RWPE2 (cell line): ENCODE measurements at regions not wholly inside any gene's neighbourhood (a gene's known extent, or its start where the extent isn't known, plus 50 kb on each side); places are given as distances from the start of the nearest gene placed in this dataset.

Source experiments
- ATAC-seq: fragments of 200-7000 bp; cut with Tn5 transposase; 3 replicates; pipeline ENCODE4 v1.9.1; 2021; ENCODE audit warnings: low read depth
- DNase-seq: peaks from one replicate; pipeline ENCODE4 v3.0.0-alpha.2; 2020; ENCODE audit warnings: low spot score
- H3K27ac ChIP-seq: fragments of 450-650 bp; 2 replicates; pipeline ENCODE4 v1.5.1; 2017; ENCODE audit warnings: mild to moderate bottlenecking; ENCODE audit not compliant: poor library complexity, severe bottlenecking
- H3K27me3 ChIP-seq: fragments of 250-450 bp; sonication (Bioruptor Pico); 2 replicates; pipeline ENCODE4 v1.5.1; 2021; ENCODE audit warnings: mild to moderate bottlenecking, moderate library complexity; ENCODE audit not compliant: insufficient read depth, poor library complexity, severe bottlenecking
- H3K36me3 ChIP-seq: fragments of 250-450 bp; sonication (Bioruptor Pico); 2 replicates; pipeline ENCODE4 v1.5.1; 2020; ENCODE audit warnings: low read depth, mild to moderate bottlenecking, moderate library complexity
- H3K4me1 ChIP-seq: fragments of 250-450 bp; sonication (Bioruptor Pico); 2 replicates; pipeline ENCODE4 v1.5.1; 2021; ENCODE audit warnings: mild to moderate bottlenecking, moderate library complexity; ENCODE audit not compliant: insufficient read depth, poor library complexity, severe bottlenecking
- H3K4me3 ChIP-seq: fragments of 250-450 bp; sonication (Bioruptor Pico); 2 replicates; pipeline ENCODE4 v1.5.1; 2021; ENCODE audit warnings: mild to moderate bottlenecking, moderate library complexity; ENCODE audit not compliant: severe bottlenecking
- H3K9me3 ChIP-seq: fragments of 250-450 bp; sonication (Bioruptor Pico); 2 replicates; pipeline ENCODE4 v1.5.1; 2021; ENCODE audit warnings: mild to moderate bottlenecking, moderate library complexity; ENCODE audit not compliant: severe bottlenecking
- TF ChIP-seq, protein P1 (sequence below): fragments of 450-650 bp; IDR thresholded peaks from one replicate; pipeline ENCODE4 v1.5.1; 2017; ENCODE audit warnings: mild to moderate bottlenecking, moderate library complexity; ENCODE audit not compliant: poor library complexity, severe bottlenecking

DNA sequence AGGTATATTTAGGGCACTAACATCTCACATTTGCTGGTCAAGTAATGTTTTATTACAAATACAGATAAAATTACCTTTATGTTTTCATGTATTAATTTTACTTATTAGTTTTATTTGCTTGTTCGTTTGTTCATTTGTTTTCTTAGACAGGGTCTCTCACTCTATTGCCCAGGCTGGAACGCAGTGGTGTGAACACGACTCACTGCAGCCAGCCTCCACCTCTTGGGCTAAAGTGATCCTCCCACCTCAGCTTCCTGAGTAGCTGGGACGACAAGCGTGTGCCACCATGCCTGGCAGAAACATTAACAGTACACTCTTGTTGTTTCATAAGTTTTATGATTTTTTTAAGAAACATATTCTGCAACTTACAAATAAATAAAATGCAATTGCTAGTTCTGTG lies 123.2 kb downstream of the ZNF608 start:
- TF ChIP-seq, protein P1, sequence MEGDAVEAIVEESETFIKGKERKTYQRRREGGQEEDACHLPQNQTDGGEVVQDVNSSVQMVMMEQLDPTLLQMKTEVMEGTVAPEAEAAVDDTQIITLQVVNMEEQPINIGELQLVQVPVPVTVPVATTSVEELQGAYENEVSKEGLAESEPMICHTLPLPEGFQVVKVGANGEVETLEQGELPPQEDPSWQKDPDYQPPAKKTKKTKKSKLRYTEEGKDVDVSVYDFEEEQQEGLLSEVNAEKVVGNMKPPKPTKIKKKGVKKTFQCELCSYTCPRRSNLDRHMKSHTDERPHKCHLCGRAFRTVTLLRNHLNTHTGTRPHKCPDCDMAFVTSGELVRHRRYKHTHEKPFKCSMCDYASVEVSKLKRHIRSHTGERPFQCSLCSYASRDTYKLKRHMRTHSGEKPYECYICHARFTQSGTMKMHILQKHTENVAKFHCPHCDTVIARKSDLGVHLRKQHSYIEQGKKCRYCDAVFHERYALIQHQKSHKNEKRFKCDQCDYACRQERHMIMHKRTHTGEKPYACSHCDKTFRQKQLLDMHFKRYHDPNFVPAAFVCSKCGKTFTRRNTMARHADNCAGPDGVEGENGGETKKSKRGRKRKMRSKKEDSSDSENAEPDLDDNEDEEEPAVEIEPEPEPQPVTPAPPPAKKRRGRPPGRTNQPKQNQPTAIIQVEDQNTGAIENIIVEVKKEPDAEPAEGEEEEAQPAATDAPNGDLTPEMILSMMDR = no peak

DNA sequence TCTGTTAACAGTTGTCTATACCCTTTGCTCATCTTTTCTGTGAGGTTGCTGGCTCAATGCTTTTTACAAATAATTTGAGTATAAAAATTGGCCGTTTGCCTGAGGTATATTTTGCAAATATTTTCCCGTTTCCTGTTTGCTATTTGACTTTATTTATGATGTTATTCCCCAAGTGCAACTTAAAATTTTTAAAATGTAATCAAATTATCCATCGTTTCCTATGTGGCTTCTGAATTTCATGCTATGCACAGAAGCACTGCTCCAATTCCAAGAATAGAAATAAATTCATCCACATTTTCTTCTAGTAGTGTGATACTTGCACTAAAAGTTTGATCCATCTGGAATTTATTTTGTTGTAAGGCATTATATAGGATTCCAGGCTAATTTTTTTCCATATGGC lies 123.6 kb downstream of the ZNF608 start:
- Histone ChIP-seq H3K27ac (no peak overlapping the region), H3K4me1 (no peaks in the 10 kb centered on the region), H3K9me3 (no peaks in the 10 kb centered on the region), H3K27me3 (no peaks in the 10 kb centered on the region), H3K36me3 (no peaks in the 10 kb centered on the region), H3K4me3 (no peak overlapping the region)
- no peak for ATAC-seq
- TF ChIP-seq, protein P1 = no peak
- DNase-seq = no peak

More for the DNA sequence above, 123.2 kb downstream of the ZNF608 start:
- ATAC-seq (no peak), DNase-seq (no peak)
- Histone ChIP-seq H3K27me3 (no peaks in the 10 kb centered on the region), H3K27ac (no peak overlapping the region), H3K9me3 (no peaks in the 10 kb centered on the region), H3K4me3 (no peak overlapping the region), H3K4me1 (no peaks in the 10 kb centered on the region), H3K36me3 (no peaks in the 10 kb centered on the region)

DNA sequence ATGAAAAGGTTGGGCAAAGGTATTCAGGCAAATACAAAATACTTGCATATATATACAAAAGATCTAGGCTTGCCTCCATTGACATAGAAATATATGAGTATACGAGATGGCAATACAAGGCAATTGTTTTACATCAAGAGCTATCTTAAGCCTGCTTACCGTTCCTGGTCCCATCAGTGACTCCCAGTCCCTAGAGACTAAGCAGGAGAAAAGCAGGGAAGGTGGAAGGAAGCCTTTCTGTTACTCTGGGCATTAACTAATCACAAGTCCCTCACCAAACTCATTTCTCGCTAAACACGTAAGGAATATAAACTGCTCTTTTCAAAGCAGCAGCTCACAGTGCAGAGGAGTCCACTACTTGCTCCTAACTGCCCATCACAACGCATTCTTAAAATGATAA lies 125.2 kb downstream of the ZNF608 start:
- no peaks in the 10 kb centered on the region for H3K27me3 ChIP-seq
- no peaks in the 10 kb centered on the region for H3K4me1 ChIP-seq
- H3K27ac ChIP-seq = no peak overlapping the region
- TF ChIP-seq, protein P1 = no peak
- no peaks in the 10 kb centered on the region for H3K36me3 ChIP-seq
- no peak overlapping the region for H3K4me3 ChIP-seq
- no peak for ATAC-seq
- H3K9me3 ChIP-seq = no peaks in the 10 kb centered on the region
- DNase-seq = no peak

DNA sequence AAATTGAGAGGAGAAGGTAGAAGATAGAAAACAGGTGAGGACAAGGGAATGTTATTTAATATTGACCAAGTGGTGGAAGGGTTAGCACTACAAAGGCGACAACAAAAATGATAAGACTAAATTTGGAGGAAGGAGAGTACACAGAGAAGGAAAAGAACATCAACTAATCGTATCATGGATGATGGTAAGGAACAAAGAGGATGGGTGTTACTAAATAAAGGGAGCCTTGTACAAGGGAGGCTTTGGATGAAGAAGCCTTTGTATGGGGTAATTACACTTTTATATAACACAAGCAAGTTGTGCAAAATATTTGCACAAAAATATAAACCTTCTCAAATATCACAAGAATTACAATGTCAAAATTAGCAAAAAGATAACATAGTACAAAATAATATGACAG lies 125.7 kb downstream of the ZNF608 start:
- TF ChIP-seq, protein P1 = no peak
- DNase-seq (no peak), ATAC-seq (no peak)
- Histone ChIP-seq H3K4me1 (no peaks in the 10 kb centered on the region), H3K27me3 (no peaks in the 10 kb centered on the region), H3K4me3 (no peak overlapping the region), H3K27ac (no peak overlapping the region), H3K9me3 (no peaks in the 10 kb centered on the region), H3K36me3 (no peaks in the 10 kb centered on the region)

GRCh38 chr5:124619121-124619520 lies 127.3 kb downstream of the ZNF608 start:
- no peaks in the 10 kb centered on the region for H3K9me3 ChIP-seq
- no peak overlapping the region for H3K27ac ChIP-seq
- H3K4me3 ChIP-seq = no peak overlapping the region
- H3K36me3 ChIP-seq = no peaks in the 10 kb centered on the region
- DNase-seq = no peak
- TF ChIP-seq, protein P1 = no peak
- ATAC-seq = no peak
- no peaks in the 10 kb centered on the region for H3K27me3 ChIP-seq
- H3K4me1 ChIP-seq = no peaks in the 10 kb centered on the region
